Right lobe of liver (tissue), 6 donors: ENCODE measurements at regions not wholly inside any gene's neighbourhood (a gene's known extent, or its start where the extent isn't known, plus 50 kb on each side); places are given as distances from the start of the nearest gene placed in this dataset.

Experiments
- ATAC-seq, 4 donors: fragments of 200-7000 bp; cut with Tn5 transposase; one replicate each; pipeline ENCODE4 v1.9.1; 2020; ENCODE audit warnings: mild to moderate bottlenecking in 4 of 4, moderate library complexity in 4 of 4
- DNase-seq, 3 donors: peaks; one replicate each; pipeline ENCODE4 v3.0.0-alpha.2; 2020
- H3K27ac ChIP-seq, 3 donors: fragments of 200-600 bp; one replicate each; pipeline ENCODE4 v1.8.0; 2022
- H3K27me3 ChIP-seq, 2 donors: fragments of 200-600 bp; one replicate each; pipeline ENCODE4 v1.8.0; 2022
- H3K36me3 ChIP-seq, 4 donors: fragments of 200-600 bp; sonication (generic) in 1 of 4; one replicate each; pipeline versions ENCODE4 v1.5.1 to v1.8.0; 2017 to 2022; ENCODE audit warnings: control low read depth in 1 of 4
- H3K4me1 ChIP-seq, 4 donors: fragments of 200-600 bp; sonication (generic) in 1 of 4; one replicate each; pipeline versions ENCODE4 v1.5.1 to v1.8.0; 2017 to 2022; ENCODE audit warnings: control low read depth in 1 of 4
- H3K4me3 ChIP-seq, 3 donors: fragments of 200-600 bp; one replicate each; pipeline ENCODE4 v1.8.0; 2022
- H3K9me3 ChIP-seq, 4 donors: fragments of 200-600 bp; sonication (generic) in 1 of 4; one replicate each; pipeline versions ENCODE4 v1.5.1 to v1.8.0; 2017 to 2022; ENCODE audit warnings: control low read depth in 1 of 4
- POLR2A ChIP-seq: fragments of 450-650 bp; IDR thresholded peaks from one replicate; pipeline ENCODE4 v1.6.1; 2017; ENCODE audit warnings: antibody characterized with exemption, mild to moderate bottlenecking
- WGBS: methylation state at CpG from one replicate; pipeline ENCODE4 v1.1.6; 2018; ENCODE audit warnings: low coverage, low lambda C conversion rate; ENCODE audit not compliant: insufficient coverage; ENCODE audit errors: missing lambda C conversion rate; 5-methylcytosine and 5-hydroxymethylcytosine counted together
- intact Hi-C, 2 donors: fragments of 100-400 bp; cut with DNase I; formaldehyde crosslinking; loops; one replicate each; pipeline versions ENCODE4 v1.11.2 to v1.14.1; 2022
- TF ChIP-seq, protein P1 (sequence below), 4 donors: fragments of 200-600 bp in 3 of 4; fragments of 450-650 bp in 1 of 4; IDR thresholded peaks; one replicate each; pipeline versions ENCODE4 v1.5.1 to v1.8.0; 2016 to 2022; ENCODE audit warnings: antibody characterized with exemption in 4 of 4, mild to moderate bottlenecking in 2 of 4
- donor health status: DM: no; HTN: yes; CAD: no.
- donor health status: DM: no; HTN: no; CAD: no.
- donor health status: DM: no; HTN: no; CAD: no.
- donor health status: DM: no; HTN: yes; CAD: no.
- donor health status: DM: no; HTN: yes; CAD: no.

DNA sequence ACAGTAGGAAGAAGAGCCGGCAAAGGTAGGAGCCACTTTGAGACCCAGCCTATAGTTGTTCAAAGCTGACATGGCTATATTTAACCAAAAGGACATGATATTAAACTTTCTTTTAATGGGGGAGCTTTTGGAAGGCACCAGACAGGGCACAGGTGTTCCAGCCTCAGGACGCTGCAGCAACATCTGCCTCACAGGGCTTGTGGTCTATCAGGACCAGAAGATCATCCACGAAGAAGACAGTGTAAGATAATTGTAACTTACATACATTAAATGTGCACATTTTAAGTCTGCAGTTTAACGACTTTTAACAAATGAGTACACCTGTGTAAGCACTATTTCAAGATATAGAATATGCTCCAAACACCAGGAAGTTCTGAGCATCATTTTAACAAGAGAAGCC is 168.2 kb upstream of the PMEPA1 start:
- Histone ChIP-seq H3K4me1 (no peaks in the 10 kb centered on the region), H3K36me3 (no peaks in the 10 kb centered on the region), H3K27me3 (no peaks in the 10 kb centered on the region), H3K4me3 (no peak overlapping the region), H3K27ac (no peak overlapping the region), H3K9me3 (no peaks in the 10 kb centered on the region)
- DNase-seq: no peak
- WGBS: 53% methylated on average over 4 of the region's 4 CpGs
- no peak for ATAC-seq
- intact Hi-C loops: no loop called here
- TF ChIP-seq, protein P1, sequence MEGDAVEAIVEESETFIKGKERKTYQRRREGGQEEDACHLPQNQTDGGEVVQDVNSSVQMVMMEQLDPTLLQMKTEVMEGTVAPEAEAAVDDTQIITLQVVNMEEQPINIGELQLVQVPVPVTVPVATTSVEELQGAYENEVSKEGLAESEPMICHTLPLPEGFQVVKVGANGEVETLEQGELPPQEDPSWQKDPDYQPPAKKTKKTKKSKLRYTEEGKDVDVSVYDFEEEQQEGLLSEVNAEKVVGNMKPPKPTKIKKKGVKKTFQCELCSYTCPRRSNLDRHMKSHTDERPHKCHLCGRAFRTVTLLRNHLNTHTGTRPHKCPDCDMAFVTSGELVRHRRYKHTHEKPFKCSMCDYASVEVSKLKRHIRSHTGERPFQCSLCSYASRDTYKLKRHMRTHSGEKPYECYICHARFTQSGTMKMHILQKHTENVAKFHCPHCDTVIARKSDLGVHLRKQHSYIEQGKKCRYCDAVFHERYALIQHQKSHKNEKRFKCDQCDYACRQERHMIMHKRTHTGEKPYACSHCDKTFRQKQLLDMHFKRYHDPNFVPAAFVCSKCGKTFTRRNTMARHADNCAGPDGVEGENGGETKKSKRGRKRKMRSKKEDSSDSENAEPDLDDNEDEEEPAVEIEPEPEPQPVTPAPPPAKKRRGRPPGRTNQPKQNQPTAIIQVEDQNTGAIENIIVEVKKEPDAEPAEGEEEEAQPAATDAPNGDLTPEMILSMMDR (IDR thresholded peaks at IDR 0.05): no peak
- TF ChIP-seq POLR2A: no peak

DNA sequence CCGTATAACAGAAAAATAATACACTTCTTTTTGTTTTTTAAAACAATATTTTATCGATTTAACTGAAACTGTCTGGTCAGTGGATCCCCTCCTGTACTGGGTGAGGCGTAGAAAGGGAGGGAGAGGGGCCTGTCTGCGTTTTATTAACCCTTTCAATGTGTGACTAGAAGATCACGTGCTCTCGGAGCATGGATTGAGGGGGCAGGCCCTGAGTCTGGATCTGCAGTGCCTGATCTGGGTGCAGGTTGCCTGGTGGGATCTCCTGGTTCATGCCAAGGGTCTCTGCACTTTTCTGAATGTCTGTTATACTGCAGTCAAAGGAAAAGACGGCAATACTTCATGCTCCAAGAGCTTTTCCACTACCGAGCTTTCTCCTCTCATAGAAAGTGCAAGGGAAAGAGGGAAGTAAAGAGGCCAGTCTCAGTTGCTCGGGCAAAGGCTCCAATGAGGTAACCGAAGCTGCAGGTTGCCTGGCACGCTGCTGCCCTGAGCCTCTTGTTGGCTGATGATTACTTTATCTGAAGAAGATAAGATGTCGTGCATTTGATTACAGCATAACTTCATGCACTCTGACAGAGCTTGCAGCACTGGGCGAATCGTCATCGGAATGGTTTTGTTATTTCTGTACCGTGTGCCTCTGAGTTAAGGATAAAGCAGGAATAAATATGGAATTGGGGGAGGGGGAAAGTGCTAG is 167.5 kb upstream of the PMEPA1 start:
- Histone ChIP-seq H3K27me3 (no peaks in the 10 kb centered on the region), H3K4me1 (no peaks in the 10 kb centered on the region), H3K9me3 (no peaks in the 10 kb centered on the region), H3K27ac (no peak overlapping the region), H3K4me3 (no peak overlapping the region), H3K36me3 (no peaks in the 10 kb centered on the region)
- TF ChIP-seq, protein P1 (IDR thresholded peaks at IDR 0.05): no peak
- no peak for TF ChIP-seq POLR2A
- ATAC-seq (no peak), DNase-seq (peak in 1 of 3 donors; percentile 11)
- 43% methylated on average over 16 of the region's 16 CpGs for WGBS
- intact Hi-C loops: no loop called here

DNA sequence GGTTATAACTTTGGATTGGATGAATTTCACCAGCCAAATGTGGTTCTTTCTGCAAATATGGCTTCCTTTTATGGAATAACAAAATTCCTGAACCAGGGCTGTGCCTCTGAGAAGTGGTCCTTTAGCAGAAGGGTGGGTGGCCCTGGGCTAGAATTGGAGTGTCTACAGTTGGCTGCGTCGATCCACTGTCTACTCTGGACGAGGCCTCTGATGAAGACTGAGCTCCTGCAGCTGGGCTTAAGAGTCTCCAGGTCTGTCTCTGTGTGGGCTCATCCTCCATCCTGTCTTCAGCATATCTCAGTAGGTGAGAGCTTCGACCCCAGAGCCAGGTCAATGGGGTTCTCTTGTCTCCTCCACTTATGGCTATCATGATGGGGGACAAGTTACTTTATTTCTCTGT is 166.3 kb upstream of the PMEPA1 start:
- Histone ChIP-seq H3K27me3 (no peaks in the 10 kb centered on the region), H3K27ac (no peak overlapping the region), H3K4me1 (no peaks in the 10 kb centered on the region), H3K36me3 (no peaks in the 10 kb centered on the region), H3K4me3 (no peak overlapping the region), H3K9me3 (no peaks in the 10 kb centered on the region)
- WGBS: 71% methylated on average over 2 of the region's 4 CpGs
- TF ChIP-seq, protein P1 (IDR thresholded peaks at IDR 0.05): no peak
- intact Hi-C loops: no loop called here
- ATAC-seq (no peak), DNase-seq (no peak)

DNA sequence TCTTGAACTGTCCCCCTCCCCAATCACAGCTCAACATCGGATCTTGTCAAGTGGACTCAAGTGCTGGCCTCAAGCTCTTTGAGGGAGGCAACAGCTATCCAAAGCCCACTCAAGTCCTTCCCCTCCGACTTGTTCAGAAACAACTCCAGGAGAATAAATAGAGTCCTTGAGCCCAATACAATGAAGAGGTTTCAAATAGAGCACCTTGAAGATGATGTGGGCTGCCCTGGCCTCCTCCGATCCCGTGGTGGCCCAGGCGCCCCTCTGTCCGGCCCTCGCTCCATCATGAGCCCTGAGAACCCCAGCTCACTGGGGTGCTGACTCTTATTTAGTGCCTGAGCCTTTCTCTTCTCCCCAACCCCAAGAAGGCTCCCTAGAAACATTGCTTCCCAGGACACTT is 164.3 kb upstream of the PMEPA1 start:
- TF ChIP-seq, protein P1 (IDR thresholded peaks at IDR 0.05): no peak
- no peak for TF ChIP-seq POLR2A
- ATAC-seq (no peak), DNase-seq (no peak)

More for the DNA sequence above, 164.3 kb upstream of the PMEPA1 start:
- intact Hi-C loops: no loop called here
- no peaks in the 10 kb centered on the region for H3K36me3 ChIP-seq
- WGBS: 90% methylated on average over 2 of the region's 7 CpGs
- H3K4me3 ChIP-seq: no peak overlapping the region
- H3K27ac ChIP-seq: no peak overlapping the region
- H3K9me3 ChIP-seq: no peaks in the 10 kb centered on the region
- H3K27me3 ChIP-seq: no peaks in the 10 kb centered on the region
- no peaks in the 10 kb centered on the region for H3K4me1 ChIP-seq
